Ammon's horn (tissue), 1 donor: ENCODE measurements at regions not wholly inside any gene's neighbourhood (a gene's known extent, or its start where the extent isn't known, plus 50 kb on each side); places are given as distances from the start of the nearest gene placed in this dataset.

Experiments used
- DNase-seq: peaks from one replicate; pipeline ENCODE4 v3.0.0-alpha.2; 2016; ENCODE audit warnings: low spot score

DNA sequence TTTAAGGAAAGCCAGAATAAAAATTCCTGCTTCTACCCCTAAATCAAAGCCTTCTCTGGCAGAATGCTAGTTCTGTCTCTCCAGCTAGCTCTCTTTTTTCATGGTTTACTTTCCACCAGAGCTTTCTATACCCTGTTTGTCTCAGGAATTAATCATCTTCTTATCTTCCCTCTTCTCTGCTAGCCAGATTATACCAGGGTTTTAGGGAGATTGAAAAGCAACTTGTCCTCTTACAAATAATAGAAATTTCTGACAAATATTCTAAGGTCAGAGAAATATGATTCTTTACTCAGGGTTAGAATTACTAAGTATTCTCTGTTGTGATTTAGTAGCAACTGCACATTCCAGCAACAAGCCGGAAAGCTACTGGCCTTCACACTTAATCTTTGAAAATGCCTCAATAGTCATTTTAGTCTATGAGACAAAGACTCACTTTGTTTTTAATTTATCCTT lies 166.4 kb downstream of the TANC2 start:
- no peak for DNase-seq

GRCh38 chr17:63133491-63133890 lies 167.5 kb downstream of the TANC2 start:
- no peak for DNase-seq

DNA sequence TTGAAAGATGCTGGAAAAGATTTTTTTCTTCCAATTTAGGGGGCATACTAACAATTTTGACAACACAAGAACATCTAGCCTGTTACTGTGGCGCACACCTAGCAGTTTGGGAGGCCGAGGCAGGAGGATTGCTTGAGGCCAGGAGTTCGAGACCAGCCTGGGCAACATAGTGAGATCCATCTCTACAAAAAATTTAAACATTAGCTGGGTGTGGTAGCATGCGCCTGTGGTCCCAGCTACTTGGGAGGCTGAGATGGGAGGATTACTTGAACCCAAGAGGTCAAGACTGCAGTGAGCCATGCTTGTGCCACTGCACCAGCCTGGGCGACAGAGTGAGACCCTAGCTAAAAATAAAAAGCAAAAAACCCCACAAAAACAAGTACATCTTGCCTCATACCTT lies 168.8 kb downstream of the TANC2 start:
- no peak for DNase-seq

DNA sequence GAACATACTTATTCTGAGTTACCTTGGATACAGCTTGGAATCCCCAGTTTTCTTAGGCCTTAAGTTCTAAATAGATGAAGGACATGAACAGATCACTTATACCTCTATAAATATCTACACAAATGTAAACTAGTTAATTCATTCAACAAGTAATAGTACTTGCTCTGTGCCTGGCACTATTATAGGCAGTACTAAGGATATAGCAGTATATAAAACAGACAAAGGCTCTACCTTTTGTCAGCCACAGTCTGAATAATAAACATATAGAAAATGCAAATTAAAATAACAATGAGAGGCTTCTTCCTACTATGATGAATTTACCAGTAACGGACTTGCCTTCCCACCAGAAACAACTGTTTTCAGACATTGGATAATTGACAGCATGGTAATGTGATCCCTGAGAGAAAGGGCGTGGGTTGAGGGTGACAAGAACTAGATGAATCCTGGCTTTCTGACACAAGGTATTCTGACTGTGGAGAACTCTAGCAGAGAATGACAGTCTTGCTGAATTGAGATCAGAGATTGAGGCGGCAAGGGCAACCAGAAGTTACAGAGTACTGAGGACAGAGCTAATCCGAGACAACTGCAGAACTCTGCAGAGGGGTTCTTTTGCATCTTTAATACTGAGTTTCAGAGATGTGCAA lies 170.5 kb downstream of the TANC2 start:
- DNase-seq = no peak

DNA sequence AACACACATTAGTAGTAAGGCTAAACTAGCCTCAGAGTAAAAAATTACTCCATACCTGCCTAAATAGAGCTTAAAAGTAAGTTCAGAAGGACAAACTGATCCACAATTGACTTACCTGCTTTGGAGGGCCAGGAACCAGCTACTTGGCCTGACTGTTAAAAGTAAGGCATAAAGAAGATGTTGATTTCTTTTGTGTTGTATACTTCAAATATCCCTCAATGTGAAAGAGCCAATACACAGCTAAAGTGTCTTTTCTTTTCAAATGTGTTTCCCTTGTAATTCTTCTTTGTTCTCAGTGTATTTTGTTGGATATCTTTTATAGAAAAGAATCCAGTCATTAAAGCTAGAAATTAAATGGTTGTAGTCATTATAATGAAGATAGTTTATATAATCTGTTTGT lies 171.1 kb downstream of the TANC2 start:
- DNase-seq = no peak

DNA sequence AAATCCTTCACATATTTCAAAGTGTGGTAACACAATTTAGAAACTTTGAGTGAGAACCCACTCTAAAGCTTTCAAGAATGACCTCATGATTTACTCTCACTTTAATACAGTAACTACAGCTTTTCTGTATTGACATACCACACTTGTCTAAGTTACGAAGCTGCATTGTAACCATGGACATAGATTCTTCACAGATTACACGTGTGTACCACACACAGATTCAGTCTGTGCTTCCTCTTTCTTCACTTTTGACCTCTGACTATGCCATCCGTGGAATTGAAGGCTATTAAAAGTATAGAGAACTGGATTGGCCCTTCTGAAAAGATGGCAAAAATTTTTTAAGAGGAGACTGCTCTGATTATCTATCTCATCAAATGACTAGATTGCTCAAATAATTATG lies 172.7 kb downstream of the TANC2 start:
- no peak for DNase-seq

DNA sequence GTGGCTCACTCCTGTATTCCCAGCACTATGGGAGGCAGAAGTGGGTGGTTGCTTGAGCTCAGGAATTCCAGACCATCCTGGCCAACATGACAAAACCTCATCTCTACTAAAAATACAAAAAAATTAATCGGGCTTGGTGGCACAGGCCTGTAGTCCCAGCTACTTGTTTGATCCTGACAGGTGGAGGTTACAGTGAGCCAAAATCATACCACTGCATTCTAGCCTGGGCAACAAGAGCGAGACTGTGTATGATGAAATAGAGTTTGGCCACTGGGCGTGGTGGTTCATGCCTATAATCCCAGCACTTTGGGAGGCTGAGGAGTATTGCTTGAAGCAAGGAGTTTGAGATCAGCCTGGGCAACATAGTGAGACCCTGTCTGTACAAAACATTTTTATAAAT lies 173.3 kb downstream of the TANC2 start:
- no peak for DNase-seq

GRCh38 chr17:63140255-63140654 lies 174.2 kb downstream of the TANC2 start:
- DNase-seq = peak; percentile 52

DNA sequence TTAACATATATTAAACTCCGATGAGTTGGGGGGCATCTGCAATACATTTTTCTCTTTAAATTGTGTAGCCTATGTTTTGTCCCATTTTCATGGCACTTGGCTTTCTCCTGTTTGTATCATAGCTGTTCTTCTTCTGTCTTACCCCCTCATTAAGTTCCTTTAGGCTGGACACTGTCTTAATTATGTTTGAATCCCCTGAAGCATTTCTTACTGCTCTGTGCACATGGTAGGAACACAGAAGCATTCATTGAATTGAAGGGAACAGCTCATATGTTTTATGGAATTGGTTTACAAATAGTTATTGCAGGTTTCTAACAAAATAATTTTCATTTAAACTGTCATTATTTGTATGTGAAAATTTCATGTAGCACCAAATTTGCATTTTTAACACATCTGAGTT lies 176.8 kb downstream of the TANC2 start:
- DNase-seq = no peak

DNA sequence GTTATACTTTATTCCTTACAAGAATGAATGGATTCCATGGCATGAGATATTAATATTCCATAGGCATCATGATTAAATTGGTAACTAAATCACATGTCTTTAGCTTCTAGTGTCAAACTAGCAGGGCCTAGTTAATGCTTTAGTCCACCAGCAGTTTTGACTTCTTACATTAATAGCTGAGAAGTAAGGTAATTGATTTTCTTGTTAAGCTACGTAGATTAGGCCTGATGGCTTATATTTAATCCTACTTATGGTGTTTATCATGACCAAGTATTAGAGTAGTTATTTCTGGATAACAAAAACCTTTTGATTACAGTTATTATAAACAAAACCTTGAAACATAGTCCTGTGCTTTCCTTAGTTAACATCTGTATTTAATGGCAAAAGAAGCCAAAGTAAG lies 184.5 kb downstream of the TANC2 start:
- no peak for DNase-seq

DNA sequence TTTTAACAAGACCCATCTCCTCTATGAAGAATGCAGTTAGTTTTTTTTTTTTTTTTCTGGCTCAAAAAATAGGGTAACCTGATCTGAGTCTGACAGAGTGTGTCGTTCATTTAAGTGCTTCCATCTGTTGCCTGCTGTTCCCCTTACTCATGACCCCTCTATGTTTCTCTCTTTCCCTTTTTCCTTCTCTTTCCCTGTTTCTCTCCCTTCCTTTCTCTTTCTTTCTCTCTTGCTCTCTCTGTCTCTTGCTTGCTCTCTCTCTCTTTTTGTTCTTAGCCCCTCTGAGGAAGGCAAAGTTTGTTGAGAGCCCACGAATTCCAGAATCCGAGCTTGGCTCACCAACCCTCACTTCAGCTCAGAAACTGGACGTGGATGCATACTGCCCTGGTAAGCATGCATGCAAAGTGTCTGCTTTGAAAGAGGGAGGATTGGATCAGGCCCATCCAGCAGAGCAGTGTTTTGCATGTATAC lies 185.0 kb downstream of the TANC2 start:
- DNase-seq = peak; percentile 46

DNA sequence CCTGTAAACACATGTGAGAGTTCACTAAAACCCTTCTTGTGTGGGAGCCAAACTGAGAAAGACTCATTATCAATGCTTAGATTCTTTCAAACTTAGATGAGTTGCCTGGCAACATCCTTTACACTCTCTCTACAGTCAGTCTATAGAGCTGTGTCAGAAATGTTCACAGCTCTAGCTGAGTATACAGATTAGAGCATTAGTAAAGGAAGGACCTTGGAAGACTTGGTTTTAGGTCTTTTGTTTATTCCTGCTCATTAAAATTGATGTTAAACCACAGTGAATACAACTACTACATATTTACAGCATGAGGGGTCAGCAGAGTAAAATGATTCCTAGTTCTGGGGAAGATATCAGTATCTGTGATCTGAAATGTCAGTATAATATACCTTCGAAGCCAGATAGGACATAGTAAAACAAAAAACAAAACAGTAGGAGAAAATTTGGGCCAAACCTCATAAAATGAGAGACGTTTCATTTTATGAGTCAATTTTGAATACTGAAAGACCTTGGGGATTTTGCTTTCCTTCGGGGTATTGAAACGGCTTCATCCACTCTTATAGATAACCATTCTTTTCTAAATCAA lies 186.0 kb downstream of the TANC2 start:
- peak; percentile 21 for DNase-seq

GRCh38 chr17:63153488-63153887 lies 187.5 kb downstream of the TANC2 start:
- peak; percentile 55 for DNase-seq

GRCh38 chr17:63154586-63155244 lies 188.7 kb downstream of the TANC2 start:
- DNase-seq = no peak

DNA sequence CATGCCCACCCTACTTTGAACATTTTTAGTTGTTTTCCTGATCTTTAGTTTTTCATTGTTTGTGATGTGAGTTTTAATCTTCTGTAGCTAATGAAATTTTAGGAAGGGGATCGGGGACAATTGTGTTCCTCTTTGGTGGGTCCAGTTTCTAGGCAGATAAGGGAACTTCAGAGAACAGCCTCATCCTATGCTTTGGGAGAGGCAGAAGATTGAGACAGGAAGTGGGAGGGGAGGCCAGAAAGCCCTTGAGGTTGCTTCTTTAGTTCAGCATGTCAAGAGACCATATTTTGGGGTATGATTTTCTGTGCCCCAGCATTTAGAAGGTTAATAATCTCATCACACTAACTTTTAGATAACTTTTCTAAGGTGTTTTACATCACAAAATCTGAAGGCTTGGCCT lies 191.0 kb downstream of the TANC2 start:
- no peak for DNase-seq

DNA sequence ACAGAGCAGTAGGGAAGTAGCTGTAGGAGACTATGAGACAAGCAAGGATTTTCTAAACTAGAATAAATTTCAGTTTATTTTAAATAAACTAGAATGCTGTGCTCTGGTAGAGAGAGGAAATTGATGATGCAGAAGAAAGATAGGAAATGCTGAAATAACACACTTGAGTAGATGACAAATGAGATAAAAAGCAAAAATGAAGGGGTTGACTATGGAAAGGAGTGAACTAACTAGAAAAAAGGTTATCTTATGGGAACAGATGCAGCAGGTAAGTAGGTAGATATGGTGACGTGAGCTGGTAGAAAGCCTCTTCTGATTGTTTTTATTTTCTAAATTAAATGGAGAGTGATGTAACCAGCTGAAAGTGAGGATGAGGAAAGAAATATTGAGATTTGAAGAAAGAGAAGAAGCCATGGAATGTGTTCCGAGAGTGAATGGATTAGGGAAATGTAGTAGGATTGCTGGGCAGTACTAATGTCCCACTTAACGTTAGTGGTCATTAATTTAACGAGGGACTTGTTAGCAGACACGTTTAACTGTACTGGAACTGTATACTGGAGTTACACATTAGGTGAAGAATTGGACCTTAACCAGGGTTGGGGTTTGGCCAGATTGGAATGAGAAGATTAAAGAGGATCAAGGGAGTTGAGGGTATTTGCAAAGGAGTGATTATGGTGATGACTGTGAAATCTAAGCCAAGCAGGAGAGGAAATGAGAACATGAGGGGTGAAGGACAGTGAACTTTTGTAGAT lies 196.5 kb downstream of the TANC2 start:
- DNase-seq = no peak

DNA sequence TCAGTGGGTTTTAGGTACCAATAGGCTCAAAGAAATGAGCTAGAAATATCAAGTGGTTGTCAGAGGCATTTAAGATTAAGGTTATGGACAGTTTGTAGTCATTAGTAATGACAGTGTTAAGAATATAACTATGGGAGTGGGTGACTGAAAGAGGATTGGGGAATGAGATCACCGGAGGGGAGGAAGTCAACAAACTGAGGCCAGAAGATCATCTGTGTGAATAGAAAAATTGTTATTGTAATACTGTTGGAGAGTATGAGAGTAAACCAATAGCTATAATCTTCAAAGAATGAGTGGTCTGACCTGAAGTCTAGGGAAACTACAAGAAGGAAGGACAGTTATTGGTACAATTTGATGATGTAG lies 197.1 kb downstream of the TANC2 start:
- DNase-seq = no peak

- DNase-seq = no peak
Measured at GRCh38 chr17:63165400-63165799, 199.4 kb downstream of the TANC2 start.

DNA sequence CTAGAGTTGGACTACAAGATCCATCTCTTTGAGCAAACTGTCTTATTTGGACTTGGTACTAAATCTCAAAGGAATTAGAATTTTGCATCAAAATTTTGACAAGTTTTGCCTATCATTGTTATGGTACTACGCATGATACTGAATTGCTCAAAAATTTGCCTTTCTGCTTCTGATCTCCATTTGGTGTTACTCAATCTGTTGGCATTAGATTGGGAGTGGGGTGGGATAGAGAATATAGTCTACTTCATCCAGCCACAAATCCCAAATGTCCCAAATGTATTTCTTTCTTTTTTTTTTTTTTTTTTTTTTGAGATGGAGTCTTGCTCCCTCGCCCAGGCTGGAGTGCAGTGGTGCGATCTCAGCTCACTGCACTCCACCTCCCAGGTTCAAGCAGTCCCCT lies 204.8 kb downstream of the TANC2 start:
- DNase-seq = no peak

- no peak for DNase-seq
Measured at GRCh38 chr17:63171428-63172393, 205.7 kb downstream of the TANC2 start.

GRCh38 chr17:63173450-63173849 lies 207.4 kb downstream of the TANC2 start:
- DNase-seq = no peak

GRCh38 chr17:63173903-63174302 lies 207.9 kb downstream of the TANC2 start:
- DNase-seq = no peak
